Activated T-helper 2 cell treated with anti-CD3 and anti-CD28 coated beads, Interferon-gamma antibody, Interleukin-2, Interleukin-4, amounts not matched to agents 10 μg/mL and 5 μg/mL and 100 μg/mL, durations not matched to agents 14 hours and 24 hours and 36 hours (primary cell): ENCODE measurements at regions not wholly inside any gene's neighbourhood (a gene's known extent, or its start where the extent isn't known, plus 50 kb on each side); places are given as distances from the start of the nearest gene placed in this dataset.

Source experiments
- DNase-seq: peaks from one replicate; pipeline ENCODE4 v3.0.0; 2021; ENCODE audit warnings: low spot score
- H3K27ac Mint-ChIP-seq: one replicate; pipeline ENCODE4 v1.8.0; 2021; ENCODE audit warnings: mixed read lengths
- H3K27me3 Mint-ChIP-seq: one replicate; pipeline ENCODE4 v1.8.0; 2021; ENCODE audit warnings: low read depth, mixed read lengths
- H3K36me3 Mint-ChIP-seq: one replicate; pipeline ENCODE4 v1.8.0; 2021; ENCODE audit warnings: low read depth, mixed read lengths
- H3K4me1 Mint-ChIP-seq: one replicate; pipeline ENCODE4 v1.8.0; 2021; ENCODE audit warnings: low read depth, mixed read lengths
- H3K4me3 Mint-ChIP-seq: one replicate; pipeline ENCODE4 v1.8.0; 2021; ENCODE audit warnings: low read depth, mild to moderate bottlenecking, moderate library complexity, mixed read lengths
- H3K9me3 Mint-ChIP-seq: one replicate; pipeline ENCODE4 v1.8.0; 2021; ENCODE audit warnings: mixed read lengths
- intact Hi-C: fragments of 100-400 bp; cut with micrococcal nuclease; formaldehyde crosslinking; loops from one replicate; pipeline ENCODE4 v1.15.1; 2023

GRCh38 chr4:96465834-96466233, 625.9 kb downstream of the PDHA2 start:
- Mint-ChIP-seq H3K27me3 (no peaks in the 10 kb centered on the region), H3K27ac (no peak overlapping the region), H3K9me3 (peaks cover 9% of the 10 kb centered on the region), H3K36me3 (no peaks in the 10 kb centered on the region), H3K4me1 (no peaks in the 10 kb centered on the region), H3K4me3 (no peak overlapping the region)
- no peak for DNase-seq
- intact Hi-C loops, result no loop called here

- no peaks in the 10 kb centered on the region for H3K36me3 Mint-ChIP-seq
- H3K27me3 Mint-ChIP-seq, result no peaks in the 10 kb centered on the region
- intact Hi-C loops, result no loop called here
- H3K27ac Mint-ChIP-seq, result no peak overlapping the region
- no peaks in the 10 kb centered on the region for H3K4me1 Mint-ChIP-seq
- no peak overlapping the region for H3K4me3 Mint-ChIP-seq
- no peak for DNase-seq
- peaks cover 3% of the 10 kb centered on the region for H3K9me3 Mint-ChIP-seq
Measured at GRCh38 chr4:96471956-96472867, 632.3 kb downstream of the PDHA2 start.

GRCh38 chr4:96473246-96473645, 633.4 kb downstream of the PDHA2 start:
- Mint-ChIP-seq H3K36me3 (no peaks in the 10 kb centered on the region), H3K27ac (no peak overlapping the region), H3K4me3 (no peak overlapping the region), H3K4me1 (no peaks in the 10 kb centered on the region), H3K27me3 (no peaks in the 10 kb centered on the region), H3K9me3 (peaks cover 3% of the 10 kb centered on the region)
- no peak for DNase-seq
- intact Hi-C loops, result no loop called here

- Mint-ChIP-seq H3K4me3 (no peak overlapping the region), H3K9me3 (peaks cover 9% of the 10 kb centered on the region), H3K27ac (no peak overlapping the region), H3K36me3 (no peaks in the 10 kb centered on the region), H3K4me1 (no peaks in the 10 kb centered on the region), H3K27me3 (no peaks in the 10 kb centered on the region)
- intact Hi-C loops, result no loop called here
- no peak for DNase-seq
Measured at GRCh38 chr4:96483308-96484030, 643.6 kb downstream of the PDHA2 start.

GRCh38 chr4:96486563-96486962, 646.7 kb downstream of the PDHA2 start:
- H3K4me1 Mint-ChIP-seq, result no peaks in the 10 kb centered on the region
- H3K4me3 Mint-ChIP-seq, result no peak overlapping the region
- no peak overlapping the region for H3K27ac Mint-ChIP-seq
- DNase-seq, result no peak
- no peaks in the 10 kb centered on the region for H3K36me3 Mint-ChIP-seq
- no peaks in the 10 kb centered on the region for H3K27me3 Mint-ChIP-seq
- intact Hi-C loops, result no loop called here
- H3K9me3 Mint-ChIP-seq, result peaks cover 9% of the 10 kb centered on the region

- H3K36me3 Mint-ChIP-seq, result no peaks in the 10 kb centered on the region
- H3K4me3 Mint-ChIP-seq, result no peak overlapping the region
- H3K9me3 Mint-ChIP-seq, result peaks cover 10% of the 10 kb centered on the region
- intact Hi-C loops, result no loop called here
- H3K27ac Mint-ChIP-seq, result no peak overlapping the region
- DNase-seq, result no peak
- H3K27me3 Mint-ChIP-seq, result no peaks in the 10 kb centered on the region
- H3K4me1 Mint-ChIP-seq, result no peaks in the 10 kb centered on the region
Measured at GRCh38 chr4:96497621-96498020, 657.7 kb downstream of the PDHA2 start.

GRCh38 chr4:96504386-96504785, 664.5 kb downstream of the PDHA2 start:
- DNase-seq, result no peak
- no peaks in the 10 kb centered on the region for H3K4me1 Mint-ChIP-seq
- intact Hi-C loops, result no loop called here
- no peak overlapping the region for H3K27ac Mint-ChIP-seq
- no peaks in the 10 kb centered on the region for H3K9me3 Mint-ChIP-seq
- H3K36me3 Mint-ChIP-seq, result no peaks in the 10 kb centered on the region
- no peak overlapping the region for H3K4me3 Mint-ChIP-seq
- H3K27me3 Mint-ChIP-seq, result no peaks in the 10 kb centered on the region

GRCh38 chr4:96509039-96509741, 669.3 kb downstream of the PDHA2 start:
- H3K4me3 Mint-ChIP-seq, result no peak overlapping the region
- DNase-seq, result no peak
- H3K9me3 Mint-ChIP-seq, result peaks cover 3% of the 10 kb centered on the region
- no peak overlapping the region for H3K27ac Mint-ChIP-seq
- no peaks in the 10 kb centered on the region for H3K27me3 Mint-ChIP-seq
- H3K36me3 Mint-ChIP-seq, result no peaks in the 10 kb centered on the region
- no peaks in the 10 kb centered on the region for H3K4me1 Mint-ChIP-seq
- intact Hi-C loops, result no loop called here

- H3K9me3 Mint-ChIP-seq, result no peaks in the 10 kb centered on the region
- H3K36me3 Mint-ChIP-seq, result no peaks in the 10 kb centered on the region
- peaks cover 6% of the 10 kb centered on the region for H3K4me1 Mint-ChIP-seq
- no peak overlapping the region for H3K4me3 Mint-ChIP-seq
- H3K27me3 Mint-ChIP-seq, result no peaks in the 10 kb centered on the region
- intact Hi-C loops, result no loop called here
- H3K27ac Mint-ChIP-seq, result no peak overlapping the region
- no peak for DNase-seq
Measured at GRCh38 chr4:96519291-96519690, 679.4 kb downstream of the PDHA2 start.

GRCh38 chr4:96521046-96521536, 681.2 kb downstream of the PDHA2 start:
- no peaks in the 10 kb centered on the region for H3K27me3 Mint-ChIP-seq
- H3K4me1 Mint-ChIP-seq, result peaks cover 6% of the 10 kb centered on the region
- H3K4me3 Mint-ChIP-seq, result no peak overlapping the region
- H3K27ac Mint-ChIP-seq, result no peak overlapping the region
- no peaks in the 10 kb centered on the region for H3K36me3 Mint-ChIP-seq
- H3K9me3 Mint-ChIP-seq, result no peaks in the 10 kb centered on the region
- intact Hi-C loops, result no loop called here
- no peak for DNase-seq

GRCh38 chr4:96523611-96524010, 683.7 kb downstream of the PDHA2 start:
- Mint-ChIP-seq H3K27me3 (no peaks in the 10 kb centered on the region), H3K4me3 (no peak overlapping the region), H3K36me3 (no peaks in the 10 kb centered on the region)

GRCh38 chr4:96524311-96524875, 684.5 kb downstream of the PDHA2 start:
- intact Hi-C loops, result no loop called here
- Mint-ChIP-seq H3K27ac (no peak overlapping the region), H3K27me3 (no peaks in the 10 kb centered on the region), H3K4me1 (peaks cover 2% of the 10 kb centered on the region), H3K4me3 (no peak overlapping the region), H3K36me3 (no peaks in the 10 kb centered on the region), H3K9me3 (peaks cover 5% of the 10 kb centered on the region)
- DNase-seq, result no peak

More at GRCh38 chr4:96523611-96524010, 683.7 kb downstream of the PDHA2 start:
- DNase-seq, result no peak
- H3K9me3 Mint-ChIP-seq, result peaks cover 3% of the 10 kb centered on the region
- intact Hi-C loops, result no loop called here
- no peak overlapping the region for H3K27ac Mint-ChIP-seq
- H3K4me1 Mint-ChIP-seq, result peaks cover 6% of the 10 kb centered on the region
